SK-N-SH (cell line): ENCODE measurements at regions not wholly inside any gene's neighbourhood (a gene's known extent, or its start where the extent isn't known, plus 50 kb on each side); places are given as distances from the start of the nearest gene placed in this dataset.

Source experiments
- CTCF ChIA-PET: fragments of 300-600, 350-600 bp; formaldehyde crosslinking; extraction: SDS; loops from one replicate; lab custom pipeline; 2021; lab: Yijun Ruan, JAX
- POLR2A ChIA-PET: fragments of 350-600 bp; sonication (Branson Sonifier 250); formaldehyde crosslinking; extraction: SDS; loops from one replicate; lab custom pipeline; 2020; ENCODE audit warnings: antibody characterized with exemption, inconsistent platforms; lab: Yijun Ruan, JAX
- DNase-seq: peaks from one replicate; pipeline ENCODE4 v3.0.0; 2012
- H2AFZ ChIP-seq: fragments of 200-600 bp; sonication (generic); 2 replicates; pipeline ENCODE4 v1.8.1; 2016; ENCODE audit warnings: antibody characterized with exemption, mild to moderate bottlenecking, low read depth
- H3F3A ChIP-seq: fragments of 200-600 bp; sonication (generic); replicated peaks from 2 replicates; pipeline ENCODE3; 2016; ENCODE audit warnings: antibody characterized with exemption, mild to moderate bottlenecking; ENCODE audit not compliant: insufficient read depth
- H3K27ac ChIP-seq, 2 experiments: fragments of 200-500 bp in 1 of 2; fragments of 200-600 bp in 1 of 2; sonication (Bioruptor generic) in 1 of 2; sonication (generic), shearing (Covaris generic) in 1 of 2; 2 replicates each; pipeline versions ENCODE4 v1.5.1 to v1.6.1; 2014 to 2016; ENCODE audit warnings: low read depth in 2 of 2, inconsistent platforms in 1 of 2, low read length in 1 of 2, mild to moderate bottlenecking in 1 of 2, mixed read lengths in 1 of 2
- H3K27me3 ChIP-seq: fragments of 200-600 bp; sonication (generic), shearing (Covaris generic); 2 replicates; pipeline ENCODE4 v1.6.1; 2016; ENCODE audit warnings: mixed run types; ENCODE audit not compliant: insufficient read depth
- H3K36me3 ChIP-seq, 2 experiments: fragments of 200-500 bp in 1 of 2; fragments of 200-600 bp in 1 of 2; sonication (Bioruptor generic) in 1 of 2; sonication (generic) in 1 of 2; replicated peaks in 1 of 2; 2 replicates each; pipeline versions ENCODE3 to v1.5.1; 2014 to 2016; ENCODE audit warnings: low read length in 1 of 2, mild to moderate bottlenecking in 1 of 2; ENCODE audit not compliant: insufficient read depth in 2 of 2, control insufficient read depth in 1 of 2
- H3K4me1 ChIP-seq, 2 experiments: fragments of 200-500 bp in 1 of 2; fragments of 200-600 bp in 1 of 2; sonication (Bioruptor generic) in 1 of 2; sonication (generic), shearing (Covaris generic) in 1 of 2; 2 replicates each; pipeline versions ENCODE4 v1.5.1 to v1.6.1; 2014 to 2016; ENCODE audit warnings: low read depth in 1 of 2, low read length in 1 of 2, mixed run types in 1 of 2; ENCODE audit not compliant: insufficient read depth in 2 of 2, control insufficient read depth in 1 of 2
- H3K4me2 ChIP-seq: fragments of 200-600 bp; sonication (generic), shearing (Covaris generic); 2 replicates; pipeline ENCODE4 v1.6.1; 2017; ENCODE audit warnings: mixed run types
- H3K4me3 ChIP-seq, 2 experiments: fragments of 200-500 bp in 1 of 2; fragments of 200-600 bp in 1 of 2; sonication (Bioruptor generic) in 1 of 2; sonication (generic), shearing (Covaris generic) in 1 of 2; 2 replicates each; pipeline versions ENCODE4 v1.5.1 to v1.8.1; 2014 to 2016; ENCODE audit warnings: low read depth in 2 of 2, inconsistent platforms in 1 of 2, low read length in 1 of 2, mild to moderate bottlenecking in 1 of 2, mixed read lengths in 1 of 2, moderate library complexity in 1 of 2
- H3K79me2 ChIP-seq: fragments of 200-600 bp; sonication (generic); 2 replicates; pipeline ENCODE4 v1.8.1; 2017; ENCODE audit warnings: mild to moderate bottlenecking; ENCODE audit not compliant: insufficient read depth
- H3K9ac ChIP-seq: fragments of 200-600 bp; sonication (generic); 2 replicates; pipeline ENCODE4 v1.6.1; 2017; ENCODE audit warnings: mixed run types
- H3K9me2 ChIP-seq: fragments of 200-600 bp; sonication (generic); 2 replicates; pipeline ENCODE4 v1.6.1; 2017; ENCODE audit warnings: mixed run types
- H3K9me3 ChIP-seq: fragments of 200-600 bp; sonication (generic); 2 replicates; pipeline ENCODE4 v1.6.1; 2017; ENCODE audit warnings: mixed run types, mild to moderate bottlenecking, moderate library complexity
- H4K20me1 ChIP-seq: fragments of 200-600 bp; sonication (generic); 2 replicates; pipeline ENCODE4 v1.6.1; 2017; ENCODE audit warnings: mild to moderate bottlenecking, mixed run types; ENCODE audit not compliant: insufficient read depth
- CHD2 ChIP-seq: fragments of 150-350 bp; IDR thresholded peaks from 2 replicates; pipeline ENCODE4 v1.6.1; 2018; ENCODE audit warnings: low read length; ENCODE audit not compliant: partially characterized antibody
- EP300 ChIP-seq, 2 experiments: IDR thresholded peaks; 2 replicates each; pipeline versions ENCODE4 v1.4.0 to v1.6.1; 2012; ENCODE audit warnings: borderline replicate concordance in 1 of 2, low read depth in 1 of 2, low read length in 1 of 2
- FOSL2 ChIP-seq: IDR thresholded peaks from 2 replicates; pipeline ENCODE4 v1.4.0; 2012; ENCODE audit warnings: low read depth, mild to moderate bottlenecking, moderate library complexity, borderline replicate concordance
- FOXM1 ChIP-seq: IDR thresholded peaks from 2 replicates; pipeline ENCODE4 v1.4.0; 2012; ENCODE audit warnings: low read depth, mild to moderate bottlenecking
- GATA2 ChIP-seq: sonication (generic); formaldehyde crosslinking; IDR thresholded peaks from 2 replicates; pipeline ENCODE4 v1.5.0; 2020; ENCODE audit warnings: mild to moderate bottlenecking, missing genetic modification reagents
- NFIC ChIP-seq: IDR thresholded peaks from 2 replicates; pipeline ENCODE4 v1.4.0; 2012; ENCODE audit warnings: borderline replicate concordance
- NRF1 ChIP-seq: IDR thresholded peaks from 2 replicates; pipeline ENCODE4 v1.6.1; 2012; ENCODE audit warnings: low read depth, mild to moderate bottlenecking, low read length
- POLR2AphosphoS5 ChIP-seq: IDR thresholded peaks from 2 replicates; pipeline ENCODE4 v1.6.1; 2012; ENCODE audit warnings: low read depth, low read length
- RFX5 ChIP-seq: IDR thresholded peaks from 2 replicates; pipeline ENCODE4 v1.6.1; 2012; ENCODE audit warnings: mild to moderate bottlenecking, improper control_type of control experiment, low read length
- RXRA ChIP-seq: IDR thresholded peaks from 2 replicates; pipeline ENCODE4 v1.4.0; 2012; ENCODE audit warnings: low read depth, mild to moderate bottlenecking, borderline replicate concordance
- TAF1 ChIP-seq: IDR thresholded peaks from 2 replicates; pipeline ENCODE4 v1.6.1; 2012; ENCODE audit warnings: low read depth, mild to moderate bottlenecking, low read length, moderate library complexity, borderline replicate concordance
- TCF12 ChIP-seq: IDR thresholded peaks from 2 replicates; pipeline ENCODE4 v1.4.0; 2012
- WGBS: methylation state at CpG from one replicate; pipeline ENCODE4 v1.1.6; 2017; ENCODE audit warnings: low lambda C conversion rate; 5-methylcytosine and 5-hydroxymethylcytosine counted together
- TF ChIP-seq, protein P1 (sequence below): fragments of 150-350 bp; IDR thresholded peaks from 2 replicates; pipeline ENCODE4 v1.6.1; 2017; ENCODE audit warnings: antibody characterized with exemption, low read length, low read depth, borderline replicate concordance
- TF ChIP-seq, protein P2 (sequence below): fragments of 150-350 bp; IDR thresholded peaks from 2 replicates; pipeline ENCODE4 v1.6.1; 2016; ENCODE audit warnings: mild to moderate bottlenecking, low read depth, low read length
- TF ChIP-seq, protein P3 (sequence below): IDR thresholded peaks from 2 replicates; pipeline ENCODE4 v1.4.0; 2012; ENCODE audit warnings: low read depth

DNA sequence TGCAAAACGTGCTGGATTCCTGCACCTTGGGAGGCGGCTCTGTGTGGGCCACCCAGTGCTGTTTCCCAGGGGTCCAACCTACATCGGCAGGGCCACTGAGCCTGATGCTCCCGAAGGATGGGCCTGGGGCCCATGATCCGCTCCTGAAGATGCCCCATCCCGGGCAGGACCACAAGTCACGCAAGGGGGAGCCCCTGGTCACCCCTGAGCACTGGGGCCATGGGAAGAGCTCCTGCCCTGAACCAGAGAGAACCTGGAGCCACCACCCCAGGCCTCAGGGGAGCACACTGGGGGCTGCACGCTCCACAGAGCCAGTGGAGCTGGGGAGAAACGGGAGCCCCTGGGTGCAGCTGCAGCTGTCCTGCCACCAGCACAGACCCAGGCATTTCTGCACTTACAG lies 124.6 kb upstream of the SFSWAP start:
- H3K4me1 ChIP-seq, result peaks cover 0 to 8% of the 10 kb centered on the region in 2 experiments; a peak in 2 of 4 replicates
- H3K9ac ChIP-seq, result no peak overlapping the region
- no peak overlapping the region for H2AFZ ChIP-seq
- H4K20me1 ChIP-seq, result no peaks in the 10 kb centered on the region
- H3K27ac ChIP-seq, result no peak overlapping the region
- no peaks in the 10 kb centered on the region for H3K36me3 ChIP-seq
- no peaks in the 10 kb centered on the region for H3K79me2 ChIP-seq
- ChIA-PET CTCF (interaction anchor here (1.2 kb wide), 1 partner anchor 23 kb away, joined by 3 read pairs; no protein-coding TSS in a partner anchor), POLR2A (no interaction called here)
- TF ChIP-seq POLR2AphosphoS5, result no peak
- TF ChIP-seq FOSL2, result no peak
- no peak for TF ChIP-seq RXRA
- TF ChIP-seq RFX5, result no peak
- no peak for TF ChIP-seq TAF1
- TF ChIP-seq GATA2 (CRISPR knock-in tag), result no peak
- TF ChIP-seq NRF1, result no peak
- TF ChIP-seq, protein P1, sequence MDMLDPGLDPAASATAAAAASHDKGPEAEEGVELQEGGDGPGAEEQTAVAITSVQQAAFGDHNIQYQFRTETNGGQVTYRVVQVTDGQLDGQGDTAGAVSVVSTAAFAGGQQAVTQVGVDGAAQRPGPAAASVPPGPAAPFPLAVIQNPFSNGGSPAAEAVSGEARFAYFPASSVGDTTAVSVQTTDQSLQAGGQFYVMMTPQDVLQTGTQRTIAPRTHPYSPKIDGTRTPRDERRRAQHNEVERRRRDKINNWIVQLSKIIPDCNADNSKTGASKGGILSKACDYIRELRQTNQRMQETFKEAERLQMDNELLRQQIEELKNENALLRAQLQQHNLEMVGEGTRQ, result no peak
- TF ChIP-seq, protein P2, sequence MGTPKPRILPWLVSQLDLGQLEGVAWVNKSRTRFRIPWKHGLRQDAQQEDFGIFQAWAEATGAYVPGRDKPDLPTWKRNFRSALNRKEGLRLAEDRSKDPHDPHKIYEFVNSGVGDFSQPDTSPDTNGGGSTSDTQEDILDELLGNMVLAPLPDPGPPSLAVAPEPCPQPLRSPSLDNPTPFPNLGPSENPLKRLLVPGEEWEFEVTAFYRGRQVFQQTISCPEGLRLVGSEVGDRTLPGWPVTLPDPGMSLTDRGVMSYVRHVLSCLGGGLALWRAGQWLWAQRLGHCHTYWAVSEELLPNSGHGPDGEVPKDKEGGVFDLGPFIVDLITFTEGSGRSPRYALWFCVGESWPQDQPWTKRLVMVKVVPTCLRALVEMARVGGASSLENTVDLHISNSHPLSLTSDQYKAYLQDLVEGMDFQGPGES, result no peak
- no peak for TF ChIP-seq NFIC
- TF ChIP-seq EP300 (IDR thresholded peaks at IDR 0.05; ENCODE audit: borderline replicate concordance in 1 of 2, low read depth in 1 of 2, low read length in 1 of 2), result no peak
- TF ChIP-seq FOXM1, result no peak
- DNase-seq, result no peak
- H3K27me3 ChIP-seq, result no peaks in the 10 kb centered on the region
- 7% methylated on average over 2 of the region's 9 CpGs for WGBS
- no peak overlapping the region for H3K4me3 ChIP-seq
- no peaks in the 10 kb centered on the region for H3K9me3 ChIP-seq
- no peaks in the 10 kb centered on the region for H3K9me2 ChIP-seq
- H3K4me2 ChIP-seq, result no peak overlapping the region
- H3F3A ChIP-seq, result no peaks in the 10 kb centered on the region

DNA sequence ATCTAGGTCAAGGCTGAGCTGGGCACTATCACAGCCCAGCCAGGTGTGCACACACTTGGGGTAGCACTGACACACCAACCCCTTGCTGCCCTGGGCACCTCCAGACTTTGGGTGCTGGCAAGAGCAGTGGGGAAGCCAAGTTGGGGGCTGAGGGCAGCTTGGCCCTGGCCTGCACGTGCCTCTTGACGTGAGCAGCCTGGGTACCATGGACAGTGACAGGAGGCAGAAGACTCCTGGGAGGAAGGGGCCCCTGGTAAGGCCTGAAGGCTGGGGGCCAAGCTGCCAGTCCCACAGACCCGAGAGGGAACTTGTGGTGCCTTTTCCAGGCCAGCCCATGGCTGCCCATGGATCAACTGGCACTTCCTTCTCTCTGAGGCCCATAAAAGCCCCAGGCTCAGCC lies 124.1 kb upstream of the SFSWAP start:
- Histone ChIP-seq H3K9me2 (no peaks in the 10 kb centered on the region), H3K27me3 (no peaks in the 10 kb centered on the region), H2AFZ (no peak overlapping the region), H3K79me2 (no peaks in the 10 kb centered on the region), H3K36me3 (no peaks in the 10 kb centered on the region), H3F3A (no peaks in the 10 kb centered on the region), H3K9ac (no peak overlapping the region), H4K20me1 (no peaks in the 10 kb centered on the region), H3K4me2 (no peak overlapping the region), H3K27ac (no peak overlapping the region), H3K4me1 (peaks cover 0 to 8% of the 10 kb centered on the region in 2 experiments; a peak in 2 of 4 replicates), H3K9me3 (no peaks in the 10 kb centered on the region), H3K4me3 (no peak overlapping the region)
- 20% methylated on average over 2 of the region's 3 CpGs for WGBS
- ChIA-PET CTCF (interaction anchor here (1.2 kb wide), 1 partner anchor 23 kb away, joined by 3 read pairs; no protein-coding TSS in a partner anchor), POLR2A (no interaction called here)
- TF ChIP-seq TCF12 (no peak), CHD2 (no peak), POLR2AphosphoS5 (no peak)
- TF ChIP-seq, protein P3, sequence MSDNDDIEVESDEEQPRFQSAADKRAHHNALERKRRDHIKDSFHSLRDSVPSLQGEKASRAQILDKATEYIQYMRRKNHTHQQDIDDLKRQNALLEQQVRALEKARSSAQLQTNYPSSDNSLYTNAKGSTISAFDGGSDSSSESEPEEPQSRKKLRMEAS, result no peak
- no peak for DNase-seq
